DND-41 (cell line): ENCODE measurements at regions not wholly inside any gene's neighbourhood (a gene's known extent, or its start where the extent isn't known, plus 50 kb on each side); places are given as distances from the start of the nearest gene placed in this dataset.

ENCODE experiments used
- CTCF ChIP-seq: IDR thresholded peaks from 2 replicates; pipeline ENCODE4 v1.5.1; 2012; ENCODE audit warnings: borderline replicate concordance, low read length, moderate library complexity, mild to moderate bottlenecking; ENCODE audit not compliant: poor library complexity, severe bottlenecking; ENCODE audit errors: extremely low read depth
- EZH2 ChIP-seq: IDR thresholded peaks from 3 replicates; pipeline ENCODE4 v1.6.1; 2012; ENCODE audit warnings: borderline replicate concordance, low read depth, mild to moderate bottlenecking, moderate library complexity, low read length, inconsistent platforms; ENCODE audit not compliant: severe bottlenecking

DNA sequence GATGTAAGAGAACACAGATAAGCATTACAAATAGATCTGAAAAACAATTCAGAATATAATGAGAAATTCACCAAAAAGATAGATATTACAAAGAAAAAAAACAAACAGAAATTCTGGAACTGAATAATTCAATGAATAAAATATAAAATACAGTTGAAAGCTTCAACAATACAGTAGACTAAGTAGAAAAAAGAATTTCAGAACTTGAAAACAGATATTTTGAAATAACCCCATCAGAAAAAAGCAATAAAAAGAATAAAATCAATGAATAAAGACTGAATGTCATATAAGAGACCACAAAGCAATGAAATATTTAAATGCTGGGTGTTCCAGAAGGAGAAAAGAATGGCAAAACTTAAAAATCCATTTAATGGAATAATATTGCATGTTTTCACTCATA is 611.4 kb upstream of the GHITM start:
- TF ChIP-seq CTCF (no peak), EZH2 (no peak)
